ENCODE measurements at regions not wholly inside any gene's neighbourhood (a gene's known extent, or its start where the extent isn't known, plus 50 kb on each side); places are given as distances from the start of the nearest gene placed in this dataset.

DNA sequence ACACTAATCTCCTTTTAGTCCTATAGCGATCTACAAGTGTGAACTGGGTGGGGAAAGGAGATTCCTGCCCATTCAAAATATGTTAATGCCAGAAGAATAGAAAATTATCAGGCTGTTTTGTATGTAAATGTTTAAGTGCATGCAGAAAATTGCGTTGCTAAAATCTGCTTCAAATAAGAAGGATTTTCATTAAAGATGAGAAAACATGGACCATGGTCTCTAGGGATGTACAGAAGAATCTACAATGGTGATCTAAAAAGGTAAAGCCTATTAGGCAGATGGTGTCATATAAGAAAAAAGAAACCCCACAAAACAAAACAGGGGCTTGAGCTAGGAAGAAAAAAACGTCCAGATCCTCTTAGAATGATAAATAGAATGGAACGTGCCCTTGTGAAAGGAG, 287.5 kb upstream of the ROBO1 start:
- ATAC-seq, result no peak
- in situ Hi-C loops (cut with MboI) (no loop called here), intact Hi-C loops (cut with micrococcal nuclease) (no loop called here)
- no peaks in the 10 kb centered on the region for H3K79me2 ChIP-seq (ENCODE audit: control insufficient read depth, insufficient read depth, low read length)
- CTCF ChIA-PET (ENCODE audit: low intra/inter-chr PET ratio), result no interaction called here
- no peaks in the 10 kb centered on the region for H3K9me1 ChIP-seq (ENCODE audit: control insufficient read depth, insufficient read depth, low read length)
- no peaks in the 10 kb centered on the region for H3K9me3 ChIP-seq (replicated peaks; ENCODE audit: control insufficient read depth, insufficient read depth, low read depth, low read length)
- H4K20me1 ChIP-seq (replicated peaks; ENCODE audit: control insufficient read depth, insufficient read depth, low read length), result no peaks in the 10 kb centered on the region
- no peak overlapping the region for H3K4me2 ChIP-seq (ENCODE audit: insufficient read depth, low read length)
- WGBS (ENCODE audit: insufficient coverage, low coverage, missing lambda C conversion rate), result 0% methylated on average over 4 of the region's 4 CpGs
- H3K27ac ChIP-seq (ENCODE audit: extremely low read depth, low read depth, low read length), result no peak overlapping the region
- H2AFZ ChIP-seq (ENCODE audit: low read depth, low read length), result no peak overlapping the region
- POLR2A ChIA-PET, result no interaction called here
- BruUV-seq (replicated peaks), result no TSS peak
- FAIRE-seq, result no peak
- no peak overlapping the region for H3K9ac ChIP-seq (ENCODE audit: insufficient read depth in 1 of 2, low read depth in 2 of 2, low read length in 2 of 2)
- no peak overlapping the region for H3K4me3 ChIP-seq
- no peaks in the 10 kb centered on the region for H3K4me1 ChIP-seq (replicated peaks in 1 of 2; ENCODE audit: control insufficient read depth in 2 of 2, insufficient read depth in 2 of 2, low read length in 2 of 2)
- TF ChIP-seq, protein P1, sequence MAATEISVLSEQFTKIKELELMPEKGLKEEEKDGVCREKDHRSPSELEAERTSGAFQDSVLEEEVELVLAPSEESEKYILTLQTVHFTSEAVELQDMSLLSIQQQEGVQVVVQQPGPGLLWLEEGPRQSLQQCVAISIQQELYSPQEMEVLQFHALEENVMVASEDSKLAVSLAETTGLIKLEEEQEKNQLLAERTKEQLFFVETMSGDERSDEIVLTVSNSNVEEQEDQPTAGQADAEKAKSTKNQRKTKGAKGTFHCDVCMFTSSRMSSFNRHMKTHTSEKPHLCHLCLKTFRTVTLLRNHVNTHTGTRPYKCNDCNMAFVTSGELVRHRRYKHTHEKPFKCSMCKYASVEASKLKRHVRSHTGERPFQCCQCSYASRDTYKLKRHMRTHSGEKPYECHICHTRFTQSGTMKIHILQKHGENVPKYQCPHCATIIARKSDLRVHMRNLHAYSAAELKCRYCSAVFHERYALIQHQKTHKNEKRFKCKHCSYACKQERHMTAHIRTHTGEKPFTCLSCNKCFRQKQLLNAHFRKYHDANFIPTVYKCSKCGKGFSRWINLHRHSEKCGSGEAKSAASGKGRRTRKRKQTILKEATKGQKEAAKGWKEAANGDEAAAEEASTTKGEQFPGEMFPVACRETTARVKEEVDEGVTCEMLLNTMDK (IDR thresholded peaks at IDR 0.05; ENCODE audit: borderline replicate concordance, insufficient read depth, low read depth, low read length, poor library complexity, severe bottlenecking), result no peak
- TF ChIP-seq MBD1 (CRISPR knock-in tag; IDR thresholded peaks at IDR 0.05), result no peak
- no peak for TF ChIP-seq C11orf30 (IDR thresholded peaks at IDR 0.05; ENCODE audit: low read depth)
- no peak for TF ChIP-seq HNRNPL (IDR thresholded peaks at IDR 0.05; ENCODE audit: low read depth, low read length)
- no peaks in the 10 kb centered on the region for H3K27me3 ChIP-seq (ENCODE audit: control insufficient read depth in 2 of 2, insufficient read depth in 2 of 2, low read length in 2 of 2)
- no peak for DNase-seq (ENCODE audit: extremely low read depth in 1 of 4, low spot score in 3 of 4)
- no peaks in the 10 kb centered on the region for H3K36me3 ChIP-seq (ENCODE audit: control insufficient read depth, insufficient read depth, low read length)

Data from K562 (cell line).